ENCODE measurements at regions not wholly inside any gene's neighbourhood (a gene's known extent, or its start where the extent isn't known, plus 50 kb on each side); places are given as distances from the start of the nearest gene placed in this dataset.
"Not testable (repeated sequence)": the region's sequence is repeated elsewhere in the genome, so short reads cannot be mapped to it uniquely, and the experiment has no call there.

DNA sequence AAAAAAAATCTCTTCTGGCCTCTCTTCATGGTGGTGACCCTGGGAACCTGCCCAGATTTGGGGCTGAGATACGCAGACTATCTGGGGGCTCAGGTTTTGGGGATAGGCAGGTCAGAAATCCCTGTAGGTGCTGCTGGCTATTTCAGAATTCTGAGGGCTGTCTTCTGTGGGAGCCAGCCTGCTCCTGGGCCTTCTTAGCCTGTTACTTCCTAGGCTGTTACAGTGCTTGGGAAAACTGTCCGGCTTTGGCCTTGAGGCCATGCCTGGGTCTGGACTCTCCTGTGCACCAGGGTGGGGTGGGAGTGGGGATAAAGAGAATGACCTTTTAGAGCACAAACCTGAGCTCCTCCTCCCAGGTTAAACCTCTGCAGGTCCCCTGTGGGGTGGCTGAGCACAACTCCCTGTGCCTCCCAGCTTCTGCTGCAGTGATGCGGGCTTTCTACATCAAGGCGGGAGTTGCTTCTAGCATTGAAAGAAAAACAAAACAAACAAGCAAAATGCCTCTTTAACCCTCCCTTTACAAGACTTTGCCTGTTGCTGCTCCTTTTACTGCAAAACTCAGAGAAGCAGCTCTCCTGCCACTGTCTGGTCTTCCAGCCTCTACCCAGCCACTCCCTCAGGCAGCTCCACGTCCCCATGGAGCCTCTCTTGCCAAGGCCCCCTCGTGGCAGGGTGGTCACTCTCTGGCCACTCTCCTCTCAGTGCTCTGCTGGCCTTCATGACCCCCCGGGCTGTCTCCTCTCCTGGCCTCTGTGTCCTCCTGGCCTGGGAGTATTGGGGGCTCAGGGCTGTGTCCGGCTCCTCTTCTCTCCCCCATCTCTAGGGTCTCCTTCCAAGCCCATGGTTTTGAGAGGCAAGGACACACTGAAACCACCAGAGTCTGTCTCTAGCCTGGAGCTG lies 293.0 kb upstream of the HS6ST1 start:
- Mint-ChIP-seq H3K4me3 (no peak overlapping the region), H3K36me3 (no peaks in the 10 kb centered on the region), H3K9me3 (ENCODE audit: low read depth) (no peaks in the 10 kb centered on the region), H3K27me3 (no peaks in the 10 kb centered on the region), H3K27ac (no peak overlapping the region), H3K4me1 (ENCODE audit: low read depth) (no peaks in the 10 kb centered on the region)

DNA sequence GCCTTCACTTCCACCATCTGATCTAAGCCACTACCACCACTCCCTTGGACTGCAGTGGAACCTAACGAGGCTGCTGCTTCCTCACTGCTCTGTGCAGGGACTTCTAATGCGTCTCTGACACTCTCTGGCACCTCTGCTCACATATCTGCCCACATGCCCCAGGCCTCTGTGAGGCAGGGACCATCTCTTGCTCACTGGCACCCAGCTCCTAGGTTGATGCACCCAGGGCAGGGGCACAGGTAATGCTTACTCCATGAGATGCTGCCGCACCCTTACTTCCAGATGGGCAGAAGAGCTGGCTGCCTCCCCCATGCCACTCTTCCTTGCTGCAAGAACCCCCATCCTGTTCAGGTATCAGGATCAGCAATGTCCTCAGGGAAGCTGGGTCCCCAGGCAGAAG lies 294.0 kb upstream of the HS6ST1 start:
- Mint-ChIP-seq H3K4me1 (ENCODE audit: low read depth) (no peaks in the 10 kb centered on the region), H3K27me3 (no peaks in the 10 kb centered on the region), H3K27ac (peak overlapping the region; percentile 31), H3K9me3 (ENCODE audit: low read depth) (no peaks in the 10 kb centered on the region), H3K36me3 (no peaks in the 10 kb centered on the region), H3K4me3 (no peak overlapping the region)

DNA sequence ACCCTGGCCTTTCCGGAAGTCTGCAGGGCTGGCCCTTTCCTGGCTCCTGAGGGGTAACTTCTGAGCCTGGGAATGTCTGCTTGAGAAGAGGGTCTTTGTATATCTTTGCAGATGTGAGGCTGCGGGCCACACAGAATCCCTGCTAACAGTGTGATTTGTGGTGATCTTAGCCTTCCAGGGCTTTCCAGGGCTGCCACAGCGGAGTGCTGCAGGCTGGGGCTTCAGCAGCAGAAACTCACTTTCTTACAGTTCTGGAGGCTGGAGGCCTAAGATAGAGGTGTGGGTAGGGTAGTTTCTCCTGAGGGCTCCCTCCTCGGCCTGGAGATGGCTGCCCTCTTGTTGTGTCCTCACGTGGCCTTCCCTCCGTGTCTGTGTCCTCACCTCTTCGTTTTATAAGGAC lies 294.7 kb upstream of the HS6ST1 start:
- Mint-ChIP-seq H3K27me3 (no peaks in the 10 kb centered on the region), H3K9me3 (ENCODE audit: low read depth) (no peaks in the 10 kb centered on the region), H3K4me1 (ENCODE audit: low read depth) (no peaks in the 10 kb centered on the region), H3K4me3 (no peak overlapping the region), H3K36me3 (no peaks in the 10 kb centered on the region), H3K27ac (no peak overlapping the region)

DNA sequence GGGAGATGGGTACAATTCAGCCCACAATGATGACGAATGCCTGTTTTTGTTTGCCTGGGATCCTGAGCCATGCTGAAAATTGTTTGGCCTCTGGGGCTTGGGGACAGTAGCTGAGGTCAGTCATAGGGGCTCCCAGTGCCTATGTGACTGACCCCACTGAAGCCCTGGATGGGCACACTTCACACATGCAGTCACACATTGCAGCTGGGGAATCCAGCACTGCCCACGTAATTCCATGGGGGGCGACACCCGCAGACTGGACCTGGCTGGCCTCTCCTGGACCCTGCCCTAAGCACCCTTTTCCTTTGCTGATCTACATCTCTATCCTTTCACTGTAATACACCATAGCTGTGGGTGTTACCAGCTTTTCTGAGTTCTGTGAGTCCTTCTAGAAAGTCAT lies 295.2 kb upstream of the HS6ST1 start:
- H3K27ac Mint-ChIP-seq = no peak overlapping the region
- H3K27me3 Mint-ChIP-seq = no peaks in the 10 kb centered on the region
- no peaks in the 10 kb centered on the region for H3K4me1 Mint-ChIP-seq (ENCODE audit: low read depth)
- H3K36me3 Mint-ChIP-seq = no peaks in the 10 kb centered on the region
- H3K9me3 Mint-ChIP-seq (ENCODE audit: low read depth) = no peaks in the 10 kb centered on the region
- H3K4me3 Mint-ChIP-seq = no peak overlapping the region

DNA sequence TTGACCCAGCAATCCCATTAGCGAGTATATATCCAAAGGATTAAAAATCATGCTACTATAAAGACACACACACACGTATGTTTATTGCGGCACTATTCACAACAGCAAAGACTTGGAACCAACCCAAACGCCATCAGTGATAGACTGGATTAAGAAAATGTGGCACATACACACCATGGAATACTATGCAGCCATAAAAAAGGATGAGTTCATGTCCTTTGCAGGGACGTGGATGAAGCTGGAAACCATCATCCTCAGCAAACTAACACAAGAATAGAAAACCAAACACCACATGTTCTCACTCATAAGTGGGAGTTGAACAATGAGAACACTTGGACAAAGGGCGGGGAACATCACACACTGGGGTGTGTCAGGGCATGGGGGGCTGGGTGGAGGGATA lies 296.2 kb upstream of the HS6ST1 start:
- not testable (repeated sequence) for H3K9me3 Mint-ChIP-seq (ENCODE audit: low read depth); H3K4me3 Mint-ChIP-seq; H3K27ac Mint-ChIP-seq; H3K4me1 Mint-ChIP-seq (ENCODE audit: low read depth); H3K27me3 Mint-ChIP-seq; H3K36me3 Mint-ChIP-seq

DNA sequence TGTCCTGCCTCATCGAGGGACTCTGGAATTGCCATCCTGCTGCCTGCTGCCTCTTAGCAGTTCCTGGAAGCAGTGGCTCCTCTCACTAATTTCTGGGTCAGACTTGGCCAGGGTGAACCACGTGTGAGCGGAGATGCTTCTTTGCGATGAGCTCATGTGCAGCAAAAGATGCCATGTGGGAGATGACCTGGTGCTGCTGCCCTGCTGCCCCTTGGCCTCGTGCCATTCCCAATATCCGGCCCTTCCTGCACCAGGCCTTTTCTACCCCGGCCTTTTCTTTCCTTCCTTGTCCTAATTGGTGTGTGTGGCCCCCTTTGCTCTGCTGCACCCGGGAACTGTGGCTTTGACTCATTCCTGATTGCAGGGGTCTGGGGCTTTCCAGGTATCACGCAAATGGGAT lies 296.9 kb upstream of the HS6ST1 start:
- Mint-ChIP-seq H3K4me1 (ENCODE audit: low read depth) (no peaks in the 10 kb centered on the region), H3K9me3 (ENCODE audit: low read depth) (no peaks in the 10 kb centered on the region), H3K27me3 (no peaks in the 10 kb centered on the region), H3K27ac (no peak overlapping the region), H3K4me3 (no peak overlapping the region), H3K36me3 (no peaks in the 10 kb centered on the region)

DNA sequence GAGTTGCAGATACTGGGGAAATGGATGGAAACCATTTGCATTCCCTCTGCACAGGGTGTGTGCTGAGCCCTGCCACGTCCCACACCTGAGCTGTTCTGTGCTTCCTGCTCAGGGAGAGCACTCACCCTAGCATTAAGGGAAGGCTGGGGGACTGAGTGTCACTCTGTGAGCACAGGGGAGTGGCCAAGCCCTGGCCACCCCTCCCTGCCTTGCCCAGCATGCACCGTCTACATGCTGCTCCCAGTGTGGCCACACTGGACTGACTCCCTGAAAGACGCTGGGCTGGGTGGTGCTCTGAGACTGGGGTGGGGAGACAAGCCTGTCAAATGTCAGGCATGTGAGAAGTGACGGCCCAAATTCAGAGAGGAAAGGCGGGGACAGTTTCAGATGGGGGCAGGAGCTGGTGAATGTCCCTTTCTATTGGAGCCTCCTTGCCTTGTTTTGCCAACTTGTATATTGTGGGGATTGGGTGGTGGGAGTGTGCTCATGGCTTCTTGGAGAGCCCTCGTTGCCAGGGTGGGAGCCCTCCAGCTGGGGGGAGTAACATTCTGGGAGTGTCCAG lies 298.4 kb upstream of the HS6ST1 start:
- no peak overlapping the region for H3K4me3 Mint-ChIP-seq
- H3K27ac Mint-ChIP-seq = no peak overlapping the region
- H3K9me3 Mint-ChIP-seq (ENCODE audit: low read depth) = no peaks in the 10 kb centered on the region
- H3K36me3 Mint-ChIP-seq = no peaks in the 10 kb centered on the region
- H3K27me3 Mint-ChIP-seq = no peaks in the 10 kb centered on the region
- H3K4me1 Mint-ChIP-seq (ENCODE audit: low read depth) = no peaks in the 10 kb centered on the region

DNA sequence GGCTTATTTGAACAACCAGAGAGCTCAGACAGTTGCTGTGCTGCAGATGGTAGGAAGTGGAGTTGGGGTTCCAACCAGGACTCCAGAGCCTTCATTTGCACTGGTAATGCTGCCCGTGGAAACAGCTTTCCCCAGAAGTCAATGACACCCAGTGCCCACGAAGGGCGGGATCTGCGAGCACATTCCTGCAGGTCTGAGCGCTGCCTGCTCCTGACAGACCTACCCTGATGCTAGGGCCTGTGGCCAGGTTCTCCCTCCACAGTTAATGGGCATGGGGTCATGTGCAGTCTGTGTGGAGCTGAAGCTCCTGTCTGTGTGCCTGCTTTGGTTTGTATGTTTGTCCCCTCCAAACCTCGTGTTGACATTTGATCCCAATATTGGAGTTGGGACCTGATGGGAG lies 299.0 kb upstream of the HS6ST1 start:
- Mint-ChIP-seq H3K4me3 (no peak overlapping the region), H3K27me3 (no peaks in the 10 kb centered on the region), H3K9me3 (ENCODE audit: low read depth) (no peaks in the 10 kb centered on the region), H3K4me1 (ENCODE audit: low read depth) (no peaks in the 10 kb centered on the region), H3K36me3 (no peaks in the 10 kb centered on the region), H3K27ac (no peak overlapping the region)

DNA sequence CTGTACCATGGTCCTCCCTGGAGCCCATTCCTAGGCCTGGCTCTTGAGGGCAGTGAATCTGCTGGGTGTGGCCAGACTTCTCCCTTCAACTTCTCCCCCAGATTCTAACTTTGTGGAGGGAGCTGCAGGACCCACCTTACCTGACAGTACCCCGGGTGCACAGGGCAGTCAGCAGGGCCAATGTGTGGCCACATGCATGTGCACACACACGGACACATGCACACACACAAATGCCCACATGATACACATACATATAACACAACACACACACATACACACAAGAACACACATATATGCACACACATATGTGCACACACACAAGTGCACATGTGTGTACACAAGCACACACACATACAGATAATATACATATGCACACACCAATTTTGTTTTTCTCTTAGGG lies 300.0 kb upstream of the HS6ST1 start:
- no peak overlapping the region for H3K27ac Mint-ChIP-seq
- no peaks in the 10 kb centered on the region for H3K9me3 Mint-ChIP-seq (ENCODE audit: low read depth)
- no peaks in the 10 kb centered on the region for H3K36me3 Mint-ChIP-seq
- H3K4me3 Mint-ChIP-seq = no peak overlapping the region
- H3K4me1 Mint-ChIP-seq (ENCODE audit: low read depth) = no peaks in the 10 kb centered on the region
- H3K27me3 Mint-ChIP-seq = no peaks in the 10 kb centered on the region

DNA sequence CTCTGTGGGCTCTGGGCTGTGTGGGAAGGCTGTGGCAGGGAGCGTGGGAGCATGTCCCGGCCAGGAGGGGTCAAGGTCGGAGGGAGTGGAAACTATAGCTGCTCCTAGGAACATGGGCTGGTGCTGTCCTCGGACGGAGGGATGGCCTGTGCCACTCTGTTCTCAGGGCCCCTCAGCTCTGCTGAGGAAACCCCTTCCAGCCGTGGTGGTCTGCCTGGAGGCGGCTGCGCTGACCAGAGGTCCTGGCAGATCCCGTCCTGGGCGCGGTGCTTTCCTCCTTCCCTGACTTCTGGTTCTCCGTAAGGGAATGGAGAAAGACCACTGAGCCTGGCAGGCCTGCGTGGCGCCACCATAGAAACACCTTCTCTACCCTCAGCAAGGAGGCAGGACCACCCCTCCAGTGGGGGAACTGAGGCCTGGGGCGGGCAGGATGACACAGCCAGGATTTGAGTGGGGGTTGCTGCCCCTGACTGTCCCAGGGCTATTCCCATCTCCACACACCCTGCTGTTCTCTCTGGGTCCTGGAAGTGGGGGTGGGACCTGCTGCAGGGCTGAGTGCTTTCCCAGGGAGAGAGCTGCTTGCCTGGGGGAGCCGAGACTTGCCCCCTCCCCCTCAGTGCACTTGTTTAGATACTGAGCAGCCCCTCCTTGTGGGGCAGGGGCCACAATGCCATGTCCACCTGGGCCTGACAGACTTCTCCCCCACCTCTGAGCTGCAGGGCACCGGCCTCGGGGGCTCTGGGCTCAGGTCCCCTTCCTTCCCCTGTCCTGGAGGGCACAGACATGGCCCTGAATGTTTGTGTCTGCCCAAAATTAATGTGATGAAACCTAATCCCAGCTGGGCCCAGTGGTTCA lies 301.0 kb upstream of the HS6ST1 start:
- Mint-ChIP-seq H3K27me3 (no peaks in the 10 kb centered on the region), H3K4me1 (ENCODE audit: low read depth) (peaks cover 3% of the 10 kb centered on the region), H3K4me3 (no peak overlapping the region), H3K27ac (no peak overlapping the region), H3K9me3 (ENCODE audit: low read depth) (no peaks in the 10 kb centered on the region), H3K36me3 (no peaks in the 10 kb centered on the region)

DNA sequence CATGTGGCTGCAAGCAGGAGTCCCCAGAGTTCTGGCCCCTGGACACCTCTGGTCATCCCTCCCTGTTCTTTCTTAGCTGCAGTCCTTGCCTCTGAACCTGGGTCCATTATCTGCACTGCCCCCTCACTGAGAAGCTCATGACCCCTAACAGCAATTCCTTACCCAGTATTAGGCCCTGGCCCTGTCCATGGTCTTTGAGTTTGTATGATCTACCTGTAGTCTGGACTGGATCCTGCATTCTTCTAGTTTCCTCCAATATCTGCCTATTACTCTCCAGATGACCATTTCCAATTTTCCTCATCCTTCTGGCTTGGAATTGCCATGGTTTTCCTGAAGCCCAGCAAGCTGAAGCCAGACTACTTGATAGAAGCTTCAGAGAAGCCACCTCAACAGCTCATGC lies 302.4 kb upstream of the HS6ST1 start:
- Mint-ChIP-seq H3K9me3 (ENCODE audit: low read depth) (no peaks in the 10 kb centered on the region), H3K27me3 (no peaks in the 10 kb centered on the region), H3K4me1 (ENCODE audit: low read depth) (peaks cover 3% of the 10 kb centered on the region), H3K4me3 (no peak overlapping the region), H3K27ac (no peak overlapping the region), H3K36me3 (no peaks in the 10 kb centered on the region)

DNA sequence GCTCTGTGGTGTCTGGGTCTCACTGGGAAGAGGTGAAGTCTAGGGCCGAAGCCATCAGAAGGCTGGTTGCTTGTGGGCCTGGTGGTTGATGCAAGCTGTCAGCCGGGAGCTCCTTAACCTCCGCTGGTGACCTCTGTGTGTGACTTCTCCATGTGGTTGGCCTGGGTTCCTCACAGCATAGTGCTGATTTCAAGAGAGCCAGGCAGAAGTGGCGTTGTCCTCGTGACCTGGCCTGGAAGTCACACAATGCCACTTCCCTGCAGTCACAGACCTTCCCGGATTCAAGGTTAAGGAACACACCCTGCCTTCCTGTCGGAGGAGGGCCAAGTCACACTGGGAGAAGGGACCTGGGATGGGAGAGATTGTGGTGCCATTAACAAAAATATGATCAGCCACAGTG lies 303.7 kb upstream of the HS6ST1 start:
- H3K36me3 Mint-ChIP-seq = no peaks in the 10 kb centered on the region
- H3K4me3 Mint-ChIP-seq = no peak overlapping the region
- H3K9me3 Mint-ChIP-seq (ENCODE audit: low read depth) = no peaks in the 10 kb centered on the region
- no peaks in the 10 kb centered on the region for H3K27me3 Mint-ChIP-seq
- H3K27ac Mint-ChIP-seq = no peak overlapping the region
- H3K4me1 Mint-ChIP-seq (ENCODE audit: low read depth) = peaks cover 3% of the 10 kb centered on the region

DNA sequence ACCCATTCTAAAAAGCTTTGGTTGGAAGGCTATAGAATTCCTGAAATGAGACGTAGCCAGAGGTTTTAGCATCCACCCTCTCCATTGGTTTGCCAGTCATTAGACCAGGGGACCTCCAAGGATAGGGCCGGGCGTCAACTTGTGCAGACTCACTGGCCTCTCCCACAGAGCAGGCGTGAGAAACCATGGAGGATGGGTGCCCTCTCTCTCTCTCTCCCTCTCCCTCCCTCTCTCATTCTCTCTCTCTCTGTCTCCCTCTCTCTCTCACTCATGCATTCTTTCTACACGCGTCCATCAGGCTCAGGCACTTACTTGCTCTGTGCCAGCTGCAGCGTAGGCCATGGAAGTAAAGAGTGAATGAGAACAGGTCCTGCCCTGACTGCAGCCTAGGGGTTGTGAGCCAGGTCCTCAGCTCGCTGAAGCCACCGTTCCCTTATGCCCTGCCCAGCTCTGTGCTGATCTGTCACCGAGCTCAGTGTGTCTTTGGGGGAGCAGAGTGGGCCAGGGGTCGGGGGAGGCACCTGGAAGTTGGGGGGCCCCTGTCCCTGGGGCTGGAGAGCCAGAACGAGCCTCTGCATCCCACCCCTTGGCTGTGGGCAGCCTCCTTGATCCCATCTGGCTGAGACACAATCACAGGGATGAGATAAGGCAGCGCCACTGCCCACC lies 304.4 kb upstream of the HS6ST1 start:
- Mint-ChIP-seq H3K27ac (no peak overlapping the region), H3K4me3 (no peak overlapping the region), H3K4me1 (ENCODE audit: low read depth) (peaks cover 3% of the 10 kb centered on the region), H3K9me3 (ENCODE audit: low read depth) (no peaks in the 10 kb centered on the region), H3K27me3 (no peaks in the 10 kb centered on the region), H3K36me3 (no peaks in the 10 kb centered on the region)

DNA sequence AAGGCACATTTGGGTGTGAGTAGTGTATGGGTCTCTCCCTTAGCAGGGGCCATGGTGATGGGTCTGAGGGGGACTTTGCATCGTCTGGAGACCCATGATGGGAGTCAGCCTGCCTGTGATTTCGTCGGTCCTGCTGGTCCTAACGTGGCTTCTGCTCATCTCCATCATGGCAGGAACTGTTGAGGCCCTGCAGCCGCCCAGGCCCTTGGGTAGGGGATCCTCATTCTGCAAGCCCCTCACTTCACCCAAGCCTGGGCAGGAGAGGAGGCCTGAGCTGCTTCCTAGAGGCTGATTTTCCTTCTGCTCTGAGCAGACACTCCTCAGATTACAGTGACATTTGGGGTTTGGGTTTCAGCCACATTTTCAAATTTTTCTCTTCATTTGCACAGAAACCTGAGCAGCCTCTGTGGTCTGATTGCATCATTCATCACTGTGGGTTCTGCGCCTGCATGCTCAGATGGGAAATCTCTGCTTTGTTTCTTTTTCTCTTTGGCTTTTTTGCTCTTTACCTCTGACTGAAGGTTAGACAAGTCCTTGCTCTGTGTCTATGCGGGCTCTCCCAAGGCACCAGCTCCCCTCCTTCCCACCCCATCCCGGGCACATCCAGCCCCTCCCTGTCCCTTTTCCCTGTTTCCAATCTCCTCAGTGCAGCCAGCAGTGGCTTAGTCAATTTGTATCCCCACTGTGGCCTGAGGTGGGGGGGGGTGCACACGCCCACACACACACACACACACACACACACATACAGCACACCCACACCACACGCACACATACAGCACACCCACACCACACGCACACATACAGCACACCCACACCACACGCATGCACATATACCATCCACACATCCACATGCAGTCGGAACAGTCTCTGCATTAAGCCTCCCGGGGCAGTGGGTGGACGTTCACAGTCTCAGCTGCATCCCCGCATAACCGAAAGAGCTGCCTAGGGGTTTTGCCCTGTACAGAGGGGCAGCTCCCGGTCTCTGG lies 305.4 kb upstream of the HS6ST1 start:
- Mint-ChIP-seq H3K27ac (no peak overlapping the region), H3K4me1 (ENCODE audit: low read depth) (peaks cover 3% of the 10 kb centered on the region), H3K9me3 (ENCODE audit: low read depth) (no peaks in the 10 kb centered on the region), H3K27me3 (no peaks in the 10 kb centered on the region), H3K4me3 (no peak overlapping the region), H3K36me3 (no peaks in the 10 kb centered on the region)
